Left lung (tissue), 4 donors: ENCODE measurements at regions not wholly inside any gene's neighbourhood (a gene's known extent, or its start where the extent isn't known, plus 50 kb on each side); places are given as distances from the start of the nearest gene placed in this dataset.

Experiments
- ATAC-seq: fragments of 200-7000 bp; cut with Tn5 transposase; one replicate; pipeline ENCODE4 v1.9.1; 2020; ENCODE audit warnings: moderate library complexity
- DNase-seq, 4 donors: peaks; one replicate each; pipeline ENCODE4 v3.0.0-alpha.2; 2013 to 2020
- H3K27ac ChIP-seq, 2 donors: fragments of 200-600 bp; sonication (generic) in 1 of 2; one replicate each; pipeline versions ENCODE4 v1.5.0 to v1.8.0; 2020 to 2021
- H3K27me3 ChIP-seq, 2 donors: fragments of 200-600 bp; sonication (generic) in 1 of 2; one replicate each; pipeline versions ENCODE4 v1.5.0 to v1.8.0; 2020 to 2021
- H3K36me3 ChIP-seq, 2 donors: fragments of 200-600 bp; sonication (generic) in 1 of 2; one replicate each; pipeline versions ENCODE4 v1.5.0 to v1.8.0; 2020 to 2021
- H3K4me1 ChIP-seq, 2 donors: fragments of 200-600 bp; one replicate each; pipeline ENCODE4 v1.8.0; 2021
- H3K4me3 ChIP-seq, 2 donors: fragments of 200-600 bp; sonication (generic) in 1 of 2; one replicate each; pipeline versions ENCODE4 v1.5.0 to v1.8.0; 2020 to 2021; ENCODE audit warnings: mild to moderate bottlenecking in 1 of 2
- H3K9me3 ChIP-seq, 2 donors: fragments of 200-600 bp; sonication (generic) in 1 of 2; one replicate each; pipeline versions ENCODE4 v1.5.0 to v1.8.0; 2020 to 2021
- intact Hi-C, 2 donors: fragments of 100-400 bp; cut with DNase I; formaldehyde crosslinking; loops; one replicate each; pipeline versions ENCODE4 v1.11.2 to v1.14.2; 2022
- TF ChIP-seq, protein P1 (sequence below), 2 donors: fragments of 200-600 bp; sonication (generic) in 1 of 2; IDR thresholded peaks; one replicate each; pipeline versions ENCODE4 v1.5.0 to v1.8.0; 2021; ENCODE audit warnings: antibody characterized with exemption in 2 of 2
- donor health status: DM: no; HTN: yes; CAD: no.
- donor health status: DM: no; HTN: no; CAD: no.

- DNase-seq (no peak), ATAC-seq (no peak)
- intact Hi-C loops = no loop called here
- H3K4me3 ChIP-seq = no peak overlapping the region
- H3K27me3 ChIP-seq = no peaks in the 10 kb centered on the region
- H3K4me1 ChIP-seq = no peaks in the 10 kb centered on the region
- no peaks in the 10 kb centered on the region for H3K36me3 ChIP-seq
- no peak overlapping the region for H3K27ac ChIP-seq
- H3K9me3 ChIP-seq = no peaks in the 10 kb centered on the region
- TF ChIP-seq, protein P1, sequence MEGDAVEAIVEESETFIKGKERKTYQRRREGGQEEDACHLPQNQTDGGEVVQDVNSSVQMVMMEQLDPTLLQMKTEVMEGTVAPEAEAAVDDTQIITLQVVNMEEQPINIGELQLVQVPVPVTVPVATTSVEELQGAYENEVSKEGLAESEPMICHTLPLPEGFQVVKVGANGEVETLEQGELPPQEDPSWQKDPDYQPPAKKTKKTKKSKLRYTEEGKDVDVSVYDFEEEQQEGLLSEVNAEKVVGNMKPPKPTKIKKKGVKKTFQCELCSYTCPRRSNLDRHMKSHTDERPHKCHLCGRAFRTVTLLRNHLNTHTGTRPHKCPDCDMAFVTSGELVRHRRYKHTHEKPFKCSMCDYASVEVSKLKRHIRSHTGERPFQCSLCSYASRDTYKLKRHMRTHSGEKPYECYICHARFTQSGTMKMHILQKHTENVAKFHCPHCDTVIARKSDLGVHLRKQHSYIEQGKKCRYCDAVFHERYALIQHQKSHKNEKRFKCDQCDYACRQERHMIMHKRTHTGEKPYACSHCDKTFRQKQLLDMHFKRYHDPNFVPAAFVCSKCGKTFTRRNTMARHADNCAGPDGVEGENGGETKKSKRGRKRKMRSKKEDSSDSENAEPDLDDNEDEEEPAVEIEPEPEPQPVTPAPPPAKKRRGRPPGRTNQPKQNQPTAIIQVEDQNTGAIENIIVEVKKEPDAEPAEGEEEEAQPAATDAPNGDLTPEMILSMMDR (IDR thresholded peaks at IDR 0.05) = no peak
Observed at GRCh38 chr10:91123261-91123660, 97.2 kb upstream of the PCGF5 start.

DNA sequence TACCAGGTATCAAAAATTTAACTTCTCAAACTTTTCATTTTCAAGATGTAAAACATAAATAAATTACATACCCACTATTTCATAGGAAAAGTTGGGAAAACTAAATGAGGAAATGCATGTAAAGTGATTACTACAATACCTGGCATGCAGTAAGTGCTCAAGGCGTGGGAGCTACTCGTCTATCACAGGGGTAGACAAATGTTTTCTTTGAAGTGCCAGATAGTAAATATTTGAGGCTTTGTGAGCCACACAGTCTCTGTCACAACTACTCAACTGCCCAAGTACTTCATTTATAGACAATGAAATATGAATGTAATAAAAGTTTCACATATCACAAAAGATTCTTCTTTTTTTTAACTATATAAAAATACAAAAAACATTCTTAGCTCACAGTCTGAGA lies 96.4 kb upstream of the PCGF5 start:
- Histone ChIP-seq H3K4me3 (no peak overlapping the region), H3K4me1 (no peaks in the 10 kb centered on the region), H3K27ac (no peak overlapping the region), H3K9me3 (no peaks in the 10 kb centered on the region), H3K27me3 (no peaks in the 10 kb centered on the region), H3K36me3 (no peaks in the 10 kb centered on the region)
- intact Hi-C loops = no loop called here
- no peak for DNase-seq
- ATAC-seq = no peak
- TF ChIP-seq, protein P1 (IDR thresholded peaks at IDR 0.05) = no peak

DNA sequence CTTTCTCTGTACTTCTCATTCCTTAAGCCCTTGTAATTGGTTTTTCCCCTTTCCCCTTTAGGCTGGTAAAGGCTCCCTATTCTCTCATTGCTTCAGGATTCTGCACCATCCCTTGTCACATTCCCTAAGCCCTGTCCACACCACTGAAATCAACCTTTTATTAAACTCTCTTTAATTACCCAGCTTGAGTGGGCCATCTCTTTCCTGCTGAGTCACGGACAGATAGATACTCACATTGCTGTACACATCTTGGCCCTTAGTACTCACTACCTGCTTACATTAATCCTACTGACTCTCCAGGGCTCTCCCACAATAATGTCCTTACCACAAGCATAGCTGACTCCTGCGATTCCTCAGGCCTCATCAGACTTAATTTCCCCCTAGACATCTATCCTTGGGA lies 94.0 kb upstream of the PCGF5 start:
- TF ChIP-seq, protein P1 (IDR thresholded peaks at IDR 0.05) = no peak
- intact Hi-C loops = no loop called here
- H3K27me3 ChIP-seq = no peaks in the 10 kb centered on the region
- H3K4me3 ChIP-seq = no peak overlapping the region
- ATAC-seq = no peak
- no peak for DNase-seq
- no peaks in the 10 kb centered on the region for H3K36me3 ChIP-seq
- H3K4me1 ChIP-seq = no peaks in the 10 kb centered on the region
- H3K27ac ChIP-seq = no peak overlapping the region
- no peaks in the 10 kb centered on the region for H3K9me3 ChIP-seq

DNA sequence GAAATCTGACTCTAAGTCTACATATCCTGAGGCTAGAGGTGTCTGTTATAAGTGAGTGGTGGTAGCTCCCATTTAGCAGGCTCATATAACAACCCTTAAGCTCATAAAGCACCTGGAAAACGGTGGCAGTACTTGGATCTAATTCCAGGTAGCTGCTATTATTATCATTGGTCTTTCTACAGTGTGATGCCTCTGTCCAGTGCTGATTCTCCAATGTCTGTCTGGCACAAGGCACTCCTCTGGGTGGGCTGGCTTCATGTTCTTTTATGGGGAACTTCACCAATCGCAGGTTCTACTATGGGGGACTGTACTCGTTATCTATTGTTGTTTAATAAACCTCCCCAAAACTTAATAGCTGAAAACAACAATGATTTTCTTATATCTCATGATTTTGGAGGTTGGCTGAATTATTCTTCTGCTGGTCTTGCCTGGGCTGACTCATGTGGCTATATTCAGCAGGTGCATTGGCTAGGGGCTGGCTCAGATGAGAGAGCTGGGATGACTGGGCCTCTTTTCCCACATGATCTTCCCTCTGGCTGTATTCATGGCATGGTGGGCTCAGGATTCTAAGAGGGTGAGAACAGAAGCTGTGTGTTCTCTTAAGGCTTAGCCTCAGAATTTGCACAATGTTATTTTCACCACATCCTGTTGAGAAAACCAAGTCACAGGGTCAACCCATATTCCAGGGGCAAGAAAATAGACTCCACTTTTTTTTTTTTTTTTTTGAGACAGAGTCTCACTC lies 93.0 kb upstream of the PCGF5 start:
- no peak overlapping the region for H3K27ac ChIP-seq
- TF ChIP-seq, protein P1 (IDR thresholded peaks at IDR 0.05) = no peak
- H3K27me3 ChIP-seq = no peaks in the 10 kb centered on the region
- no peaks in the 10 kb centered on the region for H3K4me1 ChIP-seq
- H3K4me3 ChIP-seq = no peak overlapping the region
- ATAC-seq (no peak), DNase-seq (no peak)
- H3K36me3 ChIP-seq = no peaks in the 10 kb centered on the region
- no peaks in the 10 kb centered on the region for H3K9me3 ChIP-seq
- intact Hi-C loops = no loop called here

DNA sequence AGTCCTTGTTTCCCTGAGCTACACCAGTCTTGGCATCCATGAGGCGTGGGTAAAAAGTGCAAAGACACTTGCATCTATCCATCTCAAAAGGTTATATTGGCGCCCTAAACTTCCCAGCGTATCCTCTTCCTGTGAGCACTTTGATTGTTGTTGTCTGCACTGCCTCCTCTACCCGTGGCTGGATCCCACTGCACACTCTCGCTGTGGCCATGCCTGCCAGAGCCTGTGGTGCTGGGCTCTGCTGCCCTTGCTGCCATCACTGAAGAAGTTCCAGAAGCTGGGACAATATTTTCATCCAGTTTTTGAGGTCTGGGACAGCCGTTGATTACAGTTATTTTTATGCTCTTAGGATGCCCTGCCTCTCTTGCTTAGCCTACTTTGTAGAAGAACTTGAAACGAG lies 85.3 kb upstream of the PCGF5 start:
- DNase-seq (no peak), ATAC-seq (no peak)
- no peaks in the 10 kb centered on the region for H3K27me3 ChIP-seq

More for the DNA sequence above, 85.3 kb upstream of the PCGF5 start:
- no peak overlapping the region for H3K27ac ChIP-seq
- TF ChIP-seq, protein P1 (IDR thresholded peaks at IDR 0.05) = no peak
- no peaks in the 10 kb centered on the region for H3K9me3 ChIP-seq
- no peaks in the 10 kb centered on the region for H3K4me1 ChIP-seq
- no peak overlapping the region for H3K4me3 ChIP-seq
- intact Hi-C loops = no loop called here
- H3K36me3 ChIP-seq = no peaks in the 10 kb centered on the region
